ENCODE measurements at regions not wholly inside any gene's neighbourhood (a gene's known extent, or its start where the extent isn't known, plus 50 kb on each side); places are given as distances from the start of the nearest gene placed in this dataset.

DNA sequence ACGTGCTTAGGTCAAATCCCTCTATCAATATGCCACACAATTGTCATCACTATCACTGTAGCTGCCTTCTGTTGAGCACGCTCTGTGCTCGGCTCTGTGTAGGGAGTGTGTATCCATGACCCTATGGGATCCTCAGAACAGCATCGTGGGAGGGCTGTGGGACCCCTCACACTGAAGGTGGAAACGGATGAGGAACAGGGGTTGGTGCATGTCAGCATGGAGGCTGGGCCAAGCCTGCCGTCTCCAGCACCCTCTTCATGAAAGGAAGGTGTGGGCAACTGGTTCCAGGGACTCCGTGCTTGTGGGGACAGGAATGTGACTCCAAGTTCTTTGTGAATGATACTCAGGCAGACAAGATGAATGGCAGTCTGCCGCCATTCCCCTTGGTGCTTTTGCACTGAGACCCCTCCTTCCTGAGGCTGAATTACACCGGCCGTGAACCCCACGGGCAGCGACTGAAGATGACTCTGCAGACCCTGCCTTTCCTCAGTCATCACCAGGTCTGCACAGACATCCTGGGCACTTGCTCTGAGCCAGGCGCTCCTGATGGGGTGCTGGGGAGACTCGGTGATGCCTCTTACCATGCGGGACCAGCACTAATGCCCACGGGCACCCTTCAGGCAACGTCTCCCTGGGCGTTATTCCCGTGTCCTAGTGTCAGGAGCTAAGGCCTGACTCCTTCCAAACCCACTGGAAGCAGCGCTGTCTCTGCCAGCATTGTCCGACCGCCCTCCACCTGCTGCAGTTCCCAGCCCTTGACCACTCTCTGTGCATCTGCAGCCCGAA, 495.2 kb downstream of the TCERG1L start:
- Histone ChIP-seq H3K27me3 (ENCODE audit: insufficient read depth, low read length, poor library complexity) (no peaks in the 10 kb centered on the region), H2BK5ac (ENCODE audit: low read length) (no peak overlapping the region), H3K36me3 (ENCODE audit: control insufficient read depth, insufficient read depth, low read length) (no peaks in the 10 kb centered on the region), H3K56ac (ENCODE audit: low read length) (no peak overlapping the region), H3K27ac (ENCODE audit: low read depth, low read length) (no peak overlapping the region), H3K4ac (ENCODE audit: low read depth, low read length) (no peak overlapping the region), H3K79me1 (ENCODE audit: low read length) (no peaks in the 10 kb centered on the region), H3K4me2 (ENCODE audit: low read length) (no peak overlapping the region), H2AK5ac (ENCODE audit: low read length) (no peak overlapping the region), H3K9ac (ENCODE audit: low read length) (no peak overlapping the region), H4K5ac (ENCODE audit: low read length) (no peak overlapping the region), H4K8ac (ENCODE audit: low read depth, low read length) (no peak overlapping the region), H3K18ac (ENCODE audit: low read length) (no peak overlapping the region), H2BK15ac (replicated peaks; ENCODE audit: low read depth) (no peak overlapping the region), H2BK120ac (ENCODE audit: low read depth, low read length) (no peak overlapping the region), H3K79me2 (ENCODE audit: control insufficient read depth, insufficient read depth, low read length) (no peaks in the 10 kb centered on the region), H3K4me1 (ENCODE audit: control insufficient read depth, low read depth, low read length) (no peaks in the 10 kb centered on the region), H3K4me3 (ENCODE audit: low read length) (no peak overlapping the region), H3K23ac (ENCODE audit: low read length) (no peak overlapping the region)
- WGBS (ENCODE audit: extremely low coverage, insufficient coverage, low lambda C conversion rate): no CpG with 5 or more reads among the region's 23 CpGs
- DNase-seq: no peak

DNA sequence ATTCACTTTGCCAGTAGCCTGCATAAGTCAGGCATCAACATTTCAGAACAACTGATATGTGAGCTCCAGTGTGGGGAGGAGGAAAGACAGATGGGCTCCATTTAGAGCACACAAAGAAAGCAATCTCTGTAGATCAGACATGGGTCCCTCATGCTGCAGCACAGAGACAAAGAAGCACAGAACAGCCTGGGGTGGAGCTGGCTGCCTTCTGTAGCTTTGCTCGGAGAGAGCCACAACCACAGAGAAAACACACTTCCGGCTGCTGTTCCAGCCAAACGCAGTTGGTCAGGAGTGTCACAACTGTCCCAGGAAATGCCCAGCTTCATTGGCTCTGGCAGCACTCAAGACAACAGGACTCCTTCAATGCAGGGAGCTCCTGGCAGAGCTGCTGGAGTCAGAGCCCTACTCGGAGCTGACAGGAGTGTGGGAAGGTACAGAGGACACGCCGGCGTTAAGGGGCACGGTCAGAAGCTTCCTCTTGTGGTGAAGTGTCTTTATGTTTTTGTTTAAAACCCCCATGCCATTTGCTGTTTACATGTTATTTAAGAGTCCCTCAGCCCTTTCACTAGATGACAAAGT, 494.4 kb downstream of the TCERG1L start:
- no CpG with 5 or more reads among the region's 8 CpGs for WGBS (ENCODE audit: extremely low coverage, insufficient coverage, low lambda C conversion rate)
- Histone ChIP-seq H3K79me1 (ENCODE audit: low read length) (no peaks in the 10 kb centered on the region), H3K23ac (ENCODE audit: low read length) (no peak overlapping the region), H3K27ac (ENCODE audit: low read depth, low read length) (no peak overlapping the region), H2BK5ac (ENCODE audit: low read length) (no peak overlapping the region), H4K8ac (ENCODE audit: low read depth, low read length) (no peak overlapping the region), H3K4me3 (ENCODE audit: low read length) (no peak overlapping the region), H2BK120ac (ENCODE audit: low read depth, low read length) (no peak overlapping the region), H3K9ac (ENCODE audit: low read length) (no peak overlapping the region), H3K4me1 (ENCODE audit: control insufficient read depth, low read depth, low read length) (no peaks in the 10 kb centered on the region), H3K36me3 (ENCODE audit: control insufficient read depth, insufficient read depth, low read length) (no peaks in the 10 kb centered on the region), H3K79me2 (ENCODE audit: control insufficient read depth, insufficient read depth, low read length) (no peaks in the 10 kb centered on the region), H3K4ac (ENCODE audit: low read depth, low read length) (no peak overlapping the region), H4K5ac (ENCODE audit: low read length) (no peak overlapping the region), H3K4me2 (ENCODE audit: low read length) (no peak overlapping the region), H2BK15ac (replicated peaks; ENCODE audit: low read depth) (no peak overlapping the region), H3K56ac (ENCODE audit: low read length) (no peak overlapping the region), H3K18ac (ENCODE audit: low read length) (no peak overlapping the region), H2AK5ac (ENCODE audit: low read length) (no peak overlapping the region), H3K27me3 (ENCODE audit: insufficient read depth, low read length, poor library complexity) (no peaks in the 10 kb centered on the region)
- DNase-seq: no peak

DNA sequence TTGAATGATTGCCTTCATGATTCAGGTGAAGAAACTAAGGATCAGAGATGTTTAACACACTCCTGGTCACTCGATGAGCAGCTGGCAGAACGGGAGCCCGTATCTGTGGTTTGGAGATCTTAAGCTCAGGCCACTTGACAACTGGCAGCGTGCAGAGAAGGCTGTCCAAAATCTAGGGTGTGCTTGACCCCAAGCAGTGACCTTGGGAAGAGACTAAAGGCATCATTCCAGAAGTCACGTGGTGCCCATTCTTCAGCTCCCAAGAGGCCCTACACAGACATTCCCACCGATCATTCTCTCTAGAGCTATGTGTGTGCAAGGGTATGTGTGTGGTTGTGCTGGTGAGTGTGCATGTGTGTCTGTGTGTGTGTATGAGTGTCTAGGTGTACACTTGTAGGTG, 493.8 kb downstream of the TCERG1L start:
- H3K56ac ChIP-seq (ENCODE audit: low read length): no peak overlapping the region
- WGBS (ENCODE audit: extremely low coverage, insufficient coverage, low lambda C conversion rate): no CpG with 5 or more reads among the region's 6 CpGs
- H3K27ac ChIP-seq (ENCODE audit: low read depth, low read length): no peak overlapping the region
- H3K27me3 ChIP-seq (ENCODE audit: insufficient read depth, low read length, poor library complexity): no peaks in the 10 kb centered on the region
- DNase-seq: no peak
- no peak overlapping the region for H3K23ac ChIP-seq (ENCODE audit: low read length)
- H3K4ac ChIP-seq (ENCODE audit: low read depth, low read length): no peak overlapping the region
- H3K79me1 ChIP-seq (ENCODE audit: low read length): no peaks in the 10 kb centered on the region
- no peak overlapping the region for H2BK15ac ChIP-seq (replicated peaks; ENCODE audit: low read depth)
- H2BK5ac ChIP-seq (ENCODE audit: low read length): no peak overlapping the region
- no peaks in the 10 kb centered on the region for H3K4me1 ChIP-seq (ENCODE audit: control insufficient read depth, low read depth, low read length)
- H4K8ac ChIP-seq (ENCODE audit: low read depth, low read length): no peak overlapping the region
- H3K4me3 ChIP-seq (ENCODE audit: low read length): no peak overlapping the region
- H3K4me2 ChIP-seq (ENCODE audit: low read length): no peak overlapping the region
- H3K18ac ChIP-seq (ENCODE audit: low read length): no peak overlapping the region
- no peak overlapping the region for H4K5ac ChIP-seq (ENCODE audit: low read length)
- H3K9ac ChIP-seq (ENCODE audit: low read length): no peak overlapping the region
- no peaks in the 10 kb centered on the region for H3K36me3 ChIP-seq (ENCODE audit: control insufficient read depth, insufficient read depth, low read length)
- no peak overlapping the region for H2BK120ac ChIP-seq (ENCODE audit: low read depth, low read length)
- no peak overlapping the region for H2AK5ac ChIP-seq (ENCODE audit: low read length)
- H3K79me2 ChIP-seq (ENCODE audit: control insufficient read depth, insufficient read depth, low read length): no peaks in the 10 kb centered on the region

DNA sequence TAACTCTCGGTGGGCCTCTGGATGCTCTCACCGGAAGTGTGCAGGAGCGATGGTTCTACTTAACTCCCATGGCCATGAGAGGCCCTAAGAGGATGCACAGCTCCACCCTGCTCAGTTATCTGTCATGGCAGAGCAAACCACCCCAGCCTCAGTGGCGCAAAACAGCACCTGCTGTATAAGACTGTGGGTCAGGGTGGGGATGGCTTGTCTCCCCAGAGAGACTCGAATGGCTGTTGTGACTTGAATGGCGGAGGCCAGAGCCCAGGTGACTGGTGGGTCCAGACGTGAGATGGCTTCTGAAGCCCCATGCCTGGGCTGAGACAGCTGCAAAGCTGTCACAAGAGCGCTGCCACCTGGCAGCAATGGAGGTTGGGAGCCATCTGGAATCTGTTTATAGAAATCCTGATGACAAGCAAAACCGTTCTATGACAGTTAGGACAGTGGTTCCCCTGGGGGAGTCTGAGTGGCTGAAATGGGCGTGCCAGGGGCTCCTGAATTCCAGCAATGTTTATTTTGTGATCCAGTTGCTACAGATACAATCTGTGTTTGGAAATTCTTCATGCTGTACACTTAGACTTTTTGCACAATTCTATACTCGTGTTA, 490.5 kb downstream of the TCERG1L start:
- Histone ChIP-seq H3K18ac (ENCODE audit: low read length) (no peak overlapping the region), H3K4me2 (ENCODE audit: low read length) (no peak overlapping the region), H3K36me3 (ENCODE audit: control insufficient read depth, insufficient read depth, low read length) (no peaks in the 10 kb centered on the region), H4K8ac (ENCODE audit: low read depth, low read length) (no peak overlapping the region), H3K23ac (ENCODE audit: low read length) (no peak overlapping the region), H3K4me1 (ENCODE audit: control insufficient read depth, low read depth, low read length) (no peaks in the 10 kb centered on the region), H3K56ac (ENCODE audit: low read length) (no peak overlapping the region), H2BK15ac (replicated peaks; ENCODE audit: low read depth) (no peak overlapping the region), H2BK5ac (ENCODE audit: low read length) (no peak overlapping the region), H3K9ac (ENCODE audit: low read length) (no peak overlapping the region), H3K4me3 (ENCODE audit: low read length) (no peak overlapping the region), H2AK5ac (ENCODE audit: low read length) (no peak overlapping the region), H2BK120ac (ENCODE audit: low read depth, low read length) (no peak overlapping the region), H3K79me2 (ENCODE audit: control insufficient read depth, insufficient read depth, low read length) (no peaks in the 10 kb centered on the region), H3K79me1 (ENCODE audit: low read length) (no peaks in the 10 kb centered on the region), H3K4ac (ENCODE audit: low read depth, low read length) (no peak overlapping the region), H3K27ac (ENCODE audit: low read depth, low read length) (no peak overlapping the region), H3K27me3 (ENCODE audit: insufficient read depth, low read length, poor library complexity) (no peaks in the 10 kb centered on the region), H4K5ac (ENCODE audit: low read length) (no peak overlapping the region)
- DNase-seq: no peak
- no CpG with 5 or more reads among the region's 11 CpGs for WGBS (ENCODE audit: extremely low coverage, insufficient coverage, low lambda C conversion rate)

DNA sequence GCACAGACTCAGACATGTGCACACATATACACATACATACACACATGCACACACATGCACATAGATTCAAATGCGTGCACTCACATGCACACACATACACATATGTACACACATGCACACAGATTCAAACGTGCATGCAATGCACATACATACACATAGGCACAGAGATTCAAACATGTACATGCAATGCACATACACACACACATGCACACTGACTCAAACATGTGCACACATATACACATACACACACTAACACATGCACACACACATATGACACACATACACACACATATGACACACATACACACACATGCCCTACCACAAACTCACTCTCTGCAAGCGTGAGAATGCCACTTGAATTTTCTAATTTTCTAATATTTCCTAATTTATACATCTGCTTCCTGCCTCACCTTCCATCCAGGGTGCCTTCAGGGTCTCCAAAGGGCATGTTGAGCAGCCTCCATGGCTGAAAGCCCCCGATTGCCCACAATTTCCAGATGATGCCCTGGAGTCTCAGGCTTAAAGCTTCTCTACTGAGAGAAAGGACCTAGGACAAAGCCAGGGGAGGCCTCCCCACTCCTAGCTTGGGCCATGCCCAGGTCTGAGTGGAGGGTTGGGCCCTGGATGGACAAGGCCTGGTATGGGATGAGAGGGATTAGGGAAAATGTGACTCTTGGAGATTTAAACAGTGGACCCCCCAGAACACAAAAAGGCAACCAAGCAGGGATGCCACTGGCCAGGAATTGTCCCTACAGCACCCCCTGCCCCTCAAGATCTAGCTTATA, 487.1 kb downstream of the TCERG1L start:
- Histone ChIP-seq H3K79me1 (ENCODE audit: low read length) (no peaks in the 10 kb centered on the region), H3K9ac (ENCODE audit: low read length) (no peak overlapping the region), H3K4me1 (ENCODE audit: control insufficient read depth, low read depth, low read length) (no peaks in the 10 kb centered on the region), H2BK120ac (ENCODE audit: low read depth, low read length) (no peak overlapping the region), H3K56ac (ENCODE audit: low read length) (no peak overlapping the region), H2BK15ac (replicated peaks; ENCODE audit: low read depth) (no peak overlapping the region), H3K27ac (ENCODE audit: low read depth, low read length) (no peak overlapping the region), H3K36me3 (ENCODE audit: control insufficient read depth, insufficient read depth, low read length) (no peaks in the 10 kb centered on the region), H3K27me3 (ENCODE audit: insufficient read depth, low read length, poor library complexity) (no peaks in the 10 kb centered on the region), H4K8ac (ENCODE audit: low read depth, low read length) (no peak overlapping the region), H2BK5ac (ENCODE audit: low read length) (no peak overlapping the region), H3K18ac (ENCODE audit: low read length) (no peak overlapping the region), H4K5ac (ENCODE audit: low read length) (no peak overlapping the region), H3K4ac (ENCODE audit: low read depth, low read length) (no peak overlapping the region), H3K4me3 (ENCODE audit: low read length) (no peak overlapping the region), H2AK5ac (ENCODE audit: low read length) (no peak overlapping the region), H3K23ac (ENCODE audit: low read length) (no peak overlapping the region), H3K4me2 (ENCODE audit: low read length) (no peak overlapping the region), H3K79me2 (ENCODE audit: control insufficient read depth, insufficient read depth, low read length) (no peaks in the 10 kb centered on the region)
- no peak for DNase-seq
- no CpG with 5 or more reads among the region's 4 CpGs for WGBS (ENCODE audit: extremely low coverage, insufficient coverage, low lambda C conversion rate)

Measured in mesendoderm (in vitro differentiated cells).